ENCODE measurements at regions not wholly inside any gene's neighbourhood (a gene's known extent, or its start where the extent isn't known, plus 50 kb on each side); places are given as distances from the start of the nearest gene placed in this dataset.

GRCh38 chr20:10971096-10971495 is 297.3 kb upstream of the JAG1 start:
- Histone ChIP-seq H3K4me3 (no peak overlapping the region), H3K36me3 (no peaks in the 10 kb centered on the region), H3K27me3 (no peaks in the 10 kb centered on the region), H3K27ac (no peak overlapping the region), H3K9me3 (no peaks in the 10 kb centered on the region), H3K4me1 (peaks cover 0 to 8% (median 0%) of the 10 kb centered on the region in 12 donors)
- no peak for ATAC-seq
- no peak for DNase-seq
- intact Hi-C loops (cut with DNase I) = no loop called here
- WGBS, 4 donors = 93 to 100% (median 96%) methylated on average over 1 of the region's 1 CpG
- no peak for TF ChIP-seq POLR2A (IDR thresholded peaks at IDR 0.05)
- TF ChIP-seq CTCF (IDR thresholded peaks at IDR 0.05) = no peak

- intact Hi-C loops (cut with DNase I) = no loop called here
- no peaks in the 10 kb centered on the region for H3K27me3 ChIP-seq
- H3K4me3 ChIP-seq = no peak overlapping the region
- H3K4me1 ChIP-seq = no peaks in the 10 kb centered on the region
- DNase-seq (no peak), ATAC-seq (no peak)
- no peak for TF ChIP-seq POLR2A (IDR thresholded peaks at IDR 0.05)
- peak in 1 of 12 donors; percentile 10 for TF ChIP-seq CTCF (IDR thresholded peaks at IDR 0.05)
- no peak overlapping the region for H3K27ac ChIP-seq
- no peaks in the 10 kb centered on the region for H3K36me3 ChIP-seq
- H3K9me3 ChIP-seq = no peaks in the 10 kb centered on the region
- WGBS, 4 donors = 84 to 90% (median 86%) methylated on average over 4 of the region's 4 CpGs
These were observed 298.5 kb upstream of the JAG1 start for GRCh38 chr20:10972219-10972860.

- 84 to 94% (median 90%) methylated on average over 6 of the region's 6 CpGs for WGBS, 4 donors
- DNase-seq (no peak), ATAC-seq (no peak)
- no peaks in the 10 kb centered on the region for H3K27me3 ChIP-seq
- no peak overlapping the region for H3K4me3 ChIP-seq
- no peaks in the 10 kb centered on the region for H3K9me3 ChIP-seq
- TF ChIP-seq POLR2A (IDR thresholded peaks at IDR 0.05) (no peak), CTCF (IDR thresholded peaks at IDR 0.05) (no peak)
- intact Hi-C loops (cut with DNase I) = no loop called here
- no peak overlapping the region for H3K27ac ChIP-seq
- no peaks in the 10 kb centered on the region for H3K4me1 ChIP-seq
- no peaks in the 10 kb centered on the region for H3K36me3 ChIP-seq
These were observed 302.3 kb upstream of the JAG1 start for GRCh38 chr20:10976051-10976450.

- Histone ChIP-seq H3K4me1 (peaks cover 0 to 20% (median 8%) of the 10 kb centered on the region in 12 donors), H3K9me3 (no peaks in the 10 kb centered on the region), H3K36me3 (no peaks in the 10 kb centered on the region), H3K27me3 (no peaks in the 10 kb centered on the region), H3K27ac (no peak overlapping the region), H3K4me3 (no peak overlapping the region)
- TF ChIP-seq CTCF (IDR thresholded peaks at IDR 0.05) = no peak
- no peak for TF ChIP-seq POLR2A (IDR thresholded peaks at IDR 0.05)
- DNase-seq (no peak), ATAC-seq (no peak)
- intact Hi-C loops (cut with DNase I) = no loop called here
- 68 to 89% (median 84%) methylated on average over 4 of the region's 4 CpGs for WGBS, 4 donors
These were observed 304.4 kb upstream of the JAG1 start for GRCh38 chr20:10978019-10978702.
